Femur (tissue), 1 donor: ENCODE measurements at regions not wholly inside any gene's neighbourhood (a gene's known extent, or its start where the extent isn't known, plus 50 kb on each side); places are given as distances from the start of the nearest gene placed in this dataset.

ENCODE experiments used
- DNase-seq: peaks from one replicate; pipeline ENCODE4 v3.0.0-alpha.2; 2017

- DNase-seq: no peak
Measured at GRCh38 chr12:94033101-94033500, 115.3 kb upstream of the PLXNC1 start.

GRCh38 chr12:94033784-94034183 is 114.6 kb upstream of the PLXNC1 start:
- no peak for DNase-seq

DNA sequence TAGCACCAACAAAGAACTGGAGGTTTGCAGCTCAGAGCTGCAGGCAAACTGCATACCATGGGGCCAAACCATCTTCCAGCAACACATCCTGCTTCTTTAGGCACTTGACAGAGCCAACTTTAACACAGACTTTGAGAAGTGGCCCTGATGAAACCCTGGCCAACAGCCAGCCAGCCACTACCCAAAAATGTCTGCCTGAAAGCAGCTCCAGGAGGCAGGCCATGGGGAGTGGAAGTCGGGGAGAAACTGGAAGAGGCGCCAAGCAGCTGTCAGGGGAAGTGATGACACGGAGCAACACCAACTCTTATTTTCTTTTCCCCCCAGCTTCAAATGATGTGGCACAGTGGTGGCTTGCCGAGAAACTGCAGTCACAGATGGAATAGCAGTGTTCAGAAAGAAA is 110.9 kb upstream of the PLXNC1 start:
- no peak for DNase-seq

DNA sequence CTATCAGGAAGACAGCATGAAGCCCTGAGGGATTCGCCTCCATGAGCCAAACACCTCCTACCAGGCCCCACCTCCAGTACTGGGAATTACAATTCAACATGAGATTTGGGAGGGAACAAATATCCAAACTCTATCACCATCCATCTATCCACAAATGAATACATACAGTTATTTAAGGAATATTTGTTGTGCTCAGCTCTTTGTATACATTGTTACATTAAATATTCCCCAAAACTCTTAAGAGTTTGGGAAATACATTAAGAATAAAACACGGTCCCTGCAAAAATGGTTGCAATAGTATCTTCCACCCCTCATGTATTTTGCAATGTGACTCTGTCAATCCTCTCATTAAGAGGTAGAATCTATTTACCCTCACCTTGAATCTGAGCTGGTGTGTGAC is 109.8 kb upstream of the PLXNC1 start:
- no peak for DNase-seq

DNA sequence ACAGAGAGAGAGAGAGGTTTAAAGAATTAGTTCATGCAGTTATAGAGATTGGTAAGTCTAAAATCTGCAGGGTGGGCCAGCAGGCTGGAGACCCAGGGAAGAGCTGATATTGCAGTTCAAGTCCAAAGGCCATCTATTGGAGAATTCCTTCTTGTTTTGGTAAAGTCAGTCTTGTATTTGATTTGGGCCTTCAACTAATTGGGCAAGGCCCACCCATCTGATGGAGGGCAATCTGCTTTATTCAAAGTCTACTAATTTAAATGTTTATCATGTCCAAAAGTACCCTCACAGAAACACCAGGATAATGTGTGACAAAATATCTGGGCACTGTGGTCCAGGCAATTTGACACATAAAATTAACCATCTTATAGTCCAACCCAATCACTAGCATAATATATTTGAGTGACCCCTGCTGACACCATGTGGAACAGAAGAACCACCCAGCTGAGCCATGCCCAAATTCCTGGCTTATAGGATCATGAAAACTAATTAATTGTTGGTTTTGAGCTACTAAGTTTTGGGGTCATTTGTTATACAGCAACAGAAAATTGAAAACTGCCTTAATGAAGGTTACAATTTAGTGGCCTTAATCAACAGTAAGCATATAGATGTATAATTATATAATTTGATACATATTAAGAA is 109.1 kb upstream of the PLXNC1 start:
- DNase-seq: no peak

DNA sequence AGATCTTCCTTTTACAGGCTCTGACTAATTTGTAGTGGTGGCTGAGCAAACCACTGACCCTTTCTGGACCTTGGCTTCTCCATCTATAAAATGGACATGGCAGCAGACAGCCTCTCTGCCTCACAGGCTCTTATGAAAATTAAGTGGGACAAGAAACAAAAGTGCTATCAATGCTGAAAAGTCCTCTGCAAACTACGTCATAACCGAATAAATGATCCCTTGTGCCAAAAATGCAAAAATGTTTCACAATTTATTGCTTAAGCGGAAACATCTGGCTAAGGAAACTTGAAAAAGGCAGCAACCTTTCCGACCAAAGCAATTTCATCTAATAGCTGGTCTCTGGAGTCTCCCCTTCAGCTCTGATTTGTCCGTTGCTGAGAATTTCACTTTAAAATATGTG is 108.5 kb upstream of the PLXNC1 start:
- DNase-seq: no peak

DNA sequence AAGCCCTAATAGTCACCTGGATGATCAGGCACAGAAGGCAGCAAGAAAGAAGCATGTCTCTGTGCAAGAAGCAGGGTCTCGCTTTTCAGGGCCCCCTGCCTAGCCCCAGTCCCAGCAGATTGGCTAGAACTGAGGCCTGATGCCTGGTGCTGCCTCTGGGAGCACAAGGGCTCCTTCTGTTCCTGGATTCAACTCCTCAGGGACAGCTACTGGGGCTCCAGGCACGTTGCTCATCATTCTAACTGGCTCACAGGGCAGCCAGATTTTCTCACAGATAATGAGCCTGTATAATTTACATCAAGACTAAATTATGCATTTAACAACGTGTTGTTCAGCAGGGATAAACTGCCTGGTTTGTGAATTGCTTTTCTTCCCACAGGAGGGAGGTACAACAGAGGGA is 106.5 kb upstream of the PLXNC1 start:
- no peak for DNase-seq

DNA sequence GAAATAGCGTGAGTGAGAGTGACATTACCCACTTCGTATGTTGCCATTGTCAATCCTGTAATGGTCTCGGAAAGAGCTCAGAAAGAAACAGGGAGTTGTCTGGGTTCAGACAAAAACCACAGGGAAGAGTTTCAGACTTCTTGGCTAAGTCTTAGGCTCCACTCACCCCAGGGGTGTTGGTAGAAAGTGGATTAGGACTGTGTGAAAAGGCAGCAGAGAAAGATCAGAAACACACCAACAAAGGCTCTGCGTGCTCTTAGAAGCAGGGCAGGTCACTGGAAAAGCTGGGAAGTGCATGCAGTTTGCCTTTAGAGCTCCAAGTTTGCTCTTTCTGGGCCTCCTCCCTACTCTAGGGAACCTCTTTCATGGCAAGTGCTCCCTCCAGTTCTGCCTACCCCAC is 106.1 kb upstream of the PLXNC1 start:
- DNase-seq: no peak

- no peak for DNase-seq
Measured at GRCh38 chr12:94046626-94047410, 101.6 kb upstream of the PLXNC1 start.

- DNase-seq: no peak
Measured at GRCh38 chr12:94047781-94048567, 100.4 kb upstream of the PLXNC1 start.

GRCh38 chr12:94048757-94049156 is 99.6 kb upstream of the PLXNC1 start:
- DNase-seq: no peak

GRCh38 chr12:94049718-94050117 is 98.7 kb upstream of the PLXNC1 start:
- DNase-seq: no peak

DNA sequence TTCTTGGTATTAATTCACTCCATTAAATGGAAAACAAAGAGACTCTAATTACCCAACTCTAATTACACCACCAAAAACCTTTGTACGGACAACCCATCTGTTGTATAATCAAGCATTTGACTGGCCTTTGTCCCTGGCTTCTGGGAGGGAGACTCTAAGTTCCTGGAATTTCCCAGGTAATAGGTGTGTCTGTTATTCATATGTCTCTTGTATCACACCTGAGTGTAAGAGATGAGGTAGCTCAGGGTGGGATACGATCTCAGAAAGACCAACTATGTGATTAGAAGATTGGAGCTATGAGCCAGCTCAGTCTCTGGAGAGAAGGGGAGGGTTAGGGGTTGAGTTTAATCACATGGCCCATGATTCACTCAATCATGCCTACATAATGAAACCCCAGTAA is 94.7 kb upstream of the PLXNC1 start:
- DNase-seq: no peak

DNA sequence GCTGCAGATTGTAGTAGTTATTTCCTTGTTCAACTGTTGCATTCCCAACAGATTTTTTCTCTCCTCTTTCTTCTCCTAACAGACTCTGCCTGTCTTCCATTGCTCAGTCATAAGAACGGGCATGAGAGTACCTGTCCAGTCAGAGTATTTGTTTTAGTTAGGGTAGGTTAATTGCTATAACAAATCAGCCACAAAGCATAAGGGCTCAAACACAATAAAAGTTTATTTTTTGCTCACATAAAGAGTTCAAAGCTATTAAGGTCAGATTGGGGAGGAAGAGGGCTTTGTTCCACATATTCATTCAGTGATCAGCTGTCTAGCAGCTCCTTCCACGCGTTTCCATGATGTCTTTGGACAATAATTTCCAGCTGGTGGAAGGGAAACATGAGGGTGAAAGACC is 92.8 kb upstream of the PLXNC1 start:
- no peak for DNase-seq

DNA sequence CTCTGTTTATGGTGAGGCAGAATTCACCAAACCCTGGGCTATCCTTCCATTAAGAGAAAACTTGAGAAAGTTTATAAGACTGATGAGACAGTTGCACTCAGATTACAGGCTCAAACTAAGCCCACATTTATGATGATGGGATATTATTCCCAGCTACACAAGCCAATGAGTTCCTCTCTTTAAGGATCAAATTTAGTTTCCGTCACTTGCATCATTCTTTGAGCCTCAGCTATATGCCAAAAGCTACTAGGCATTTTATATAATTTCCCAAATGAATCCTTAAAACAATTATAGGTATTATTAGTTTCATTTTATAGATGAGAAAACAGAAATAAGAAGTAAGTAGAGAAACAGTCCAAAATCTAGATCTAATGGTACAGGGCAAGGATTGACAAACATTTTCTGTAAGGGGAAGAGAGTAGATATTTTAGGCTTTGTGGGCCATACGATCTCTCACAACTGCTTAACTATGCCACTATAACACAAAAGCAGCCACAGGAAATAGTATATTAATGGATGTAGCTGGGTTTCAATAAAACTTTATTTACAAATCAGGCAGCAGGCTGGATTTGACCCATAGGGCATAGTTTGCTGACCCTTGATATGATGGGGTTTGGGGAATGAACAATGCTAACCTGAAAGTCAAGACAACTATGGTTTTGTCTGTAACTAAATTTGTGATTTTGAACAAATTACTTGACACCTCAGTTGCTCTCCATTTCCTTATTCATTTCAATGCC is 91.8 kb upstream of the PLXNC1 start:
- DNase-seq: no peak

DNA sequence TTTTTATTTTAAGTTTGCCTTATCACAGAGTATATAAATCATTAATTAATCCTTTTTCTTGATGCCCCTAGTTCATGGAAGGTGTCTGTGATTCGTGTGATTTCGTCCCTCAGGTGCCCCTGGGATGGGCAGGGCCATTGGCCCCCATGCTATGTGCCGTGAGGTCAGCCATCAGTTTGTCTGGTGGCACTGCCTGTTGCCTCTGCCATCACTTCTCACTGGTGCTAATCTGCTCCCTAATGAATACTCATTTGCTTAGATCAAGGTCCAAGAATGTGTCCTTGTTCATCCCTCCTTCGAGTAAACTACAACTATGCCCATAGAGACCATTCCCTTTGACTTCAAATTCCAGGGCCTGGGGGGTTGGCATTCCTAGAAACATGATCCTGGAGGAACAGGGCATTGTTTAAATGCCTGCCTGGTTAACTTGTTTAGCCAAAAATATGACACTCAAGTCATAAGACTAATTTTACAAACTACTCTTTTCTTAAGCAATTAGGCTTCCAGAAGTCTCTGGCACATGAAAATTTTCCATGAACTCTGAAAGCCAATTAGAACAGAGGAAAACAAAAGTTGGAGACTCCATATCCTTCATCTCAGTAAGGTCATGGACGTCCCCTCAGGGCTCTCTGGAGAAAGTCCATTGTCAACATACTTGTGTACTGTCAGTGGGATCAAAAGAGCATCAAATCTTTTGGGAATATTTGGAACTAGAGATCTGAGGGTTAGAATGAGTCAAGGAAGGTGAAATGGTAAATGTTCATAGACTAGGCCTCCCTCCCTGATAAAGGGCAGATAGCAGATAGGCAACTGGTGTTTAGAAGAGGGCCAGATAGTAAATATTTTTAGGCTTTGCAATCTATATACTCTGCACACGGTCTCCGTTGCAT is 90.9 kb upstream of the PLXNC1 start:
- DNase-seq: no peak

DNA sequence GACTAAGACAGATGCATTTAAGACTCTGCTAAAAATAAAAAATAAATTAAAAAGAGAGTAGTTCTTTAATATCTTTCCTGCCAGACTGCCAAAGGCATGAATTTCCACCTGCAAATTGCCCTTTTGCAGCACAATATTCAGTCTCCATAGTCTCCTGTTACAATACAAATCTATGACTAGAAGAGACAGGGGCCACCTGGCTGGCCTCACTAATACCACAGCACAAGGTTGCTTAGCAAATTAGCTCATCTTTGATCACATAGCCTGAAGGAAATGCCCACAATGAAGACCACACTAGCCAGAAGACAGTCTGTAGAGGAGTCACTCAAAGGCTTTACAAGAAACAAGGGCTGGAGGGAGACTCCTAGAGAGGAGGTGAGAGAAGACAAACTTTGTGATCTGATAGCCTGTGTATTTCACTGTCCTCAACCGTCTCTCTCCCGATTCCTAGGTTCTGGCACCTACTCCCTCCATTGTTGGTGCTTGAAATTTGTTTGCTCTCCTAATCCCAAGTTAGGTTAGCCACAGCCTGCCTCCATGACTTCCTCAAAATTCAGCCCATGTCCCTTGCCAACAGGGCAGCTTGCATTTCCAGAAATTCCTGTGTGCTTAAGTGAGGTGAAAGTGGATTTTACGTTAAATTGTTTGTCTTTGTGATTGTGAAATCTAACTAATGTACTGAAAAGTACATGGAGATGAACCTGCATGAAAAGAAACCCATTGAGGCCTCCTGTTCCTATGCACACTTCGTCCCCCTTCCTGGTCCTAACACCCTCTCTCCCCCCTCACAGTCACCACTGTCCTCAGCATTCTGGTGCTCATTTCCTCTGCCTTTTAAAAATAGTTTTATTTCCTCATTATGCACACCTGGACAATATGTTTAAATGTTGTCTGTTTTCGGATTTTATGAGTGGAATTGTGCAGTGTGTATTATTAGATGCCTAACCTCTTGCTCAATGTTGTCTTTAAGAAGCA is 88.7 kb upstream of the PLXNC1 start:
- no peak for DNase-seq

- DNase-seq: no peak
Measured at GRCh38 chr12:94062194-94062593, 86.2 kb upstream of the PLXNC1 start.

- DNase-seq: no peak
Measured at GRCh38 chr12:94062796-94063635, 85.4 kb upstream of the PLXNC1 start.

DNA sequence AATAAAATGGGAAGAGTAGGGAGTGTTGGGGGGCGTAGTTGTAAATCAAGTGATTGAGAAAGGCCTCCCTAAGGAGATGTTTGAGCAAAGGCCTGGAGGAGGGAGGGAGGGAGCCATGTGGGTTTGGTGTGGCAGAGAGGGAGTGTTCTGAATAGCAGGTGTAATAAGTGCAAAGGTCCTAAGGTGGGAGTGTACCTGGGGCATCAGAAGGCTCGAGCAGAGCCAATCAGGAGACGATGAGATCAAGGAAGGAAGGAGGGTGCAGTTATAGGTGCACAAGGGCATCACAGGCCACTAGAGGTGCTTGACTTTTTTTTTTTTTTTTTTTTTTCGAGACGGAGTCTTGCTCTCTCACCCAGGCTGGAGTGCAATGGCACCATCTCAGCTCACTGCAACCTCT is 77.9 kb upstream of the PLXNC1 start:
- no peak for DNase-seq
